Uterus (tissue), 3 donors: ENCODE measurements at regions not wholly inside any gene's neighbourhood (a gene's known extent, or its start where the extent isn't known, plus 50 kb on each side); places are given as distances from the start of the nearest gene placed in this dataset.
A peak's percentile ranks its signal among the peaks of the same experiment; 100 is the strongest.

Experiments
- DNase-seq, 2 donors: peaks; one replicate each; pipeline ENCODE4 v3.0.0-alpha.2; 2019 to 2020
- H3K27ac ChIP-seq, 2 donors: fragments of 200-600 bp; sonication (generic); 1 replicate in 1 of 2; 2 replicates in 1 of 2; pipeline ENCODE4 v1.5.1; 2016 to 2018
- H3K27me3 ChIP-seq, 2 donors: fragments of 200-600 bp; sonication (generic); one replicate each; pipeline ENCODE4 v1.5.1; 2018 to 2019; ENCODE audit warnings: control low read depth in 1 of 2
- H3K36me3 ChIP-seq, 2 donors: fragments of 200-600 bp; sonication (generic); one replicate each; pipeline ENCODE4 v1.5.1; 2019; ENCODE audit warnings: control low read depth in 1 of 2
- H3K4me1 ChIP-seq, 2 donors: fragments of 200-600 bp; sonication (generic); one replicate each; pipeline ENCODE4 v1.5.1; 2018 to 2019; ENCODE audit warnings: control low read depth in 1 of 2
- H3K4me3 ChIP-seq, 2 donors: fragments of 200-600 bp; sonication (generic); 1 replicate in 1 of 2; 2 replicates in 1 of 2; pipeline ENCODE4 v1.5.1; 2018 to 2019; ENCODE audit warnings: mild to moderate bottlenecking in 1 of 2
- H3K9me3 ChIP-seq, 2 donors: fragments of 200-600 bp; sonication (generic); one replicate each; pipeline ENCODE4 v1.5.1; 2019; ENCODE audit warnings: control low read depth in 1 of 2
- POLR2A ChIP-seq, 2 donors: fragments of 450-650 bp; IDR thresholded peaks; one replicate each; pipeline ENCODE4 v1.6.1; 2016; ENCODE audit warnings: antibody characterized with exemption in 2 of 2, mild to moderate bottlenecking in 1 of 2, moderate library complexity in 1 of 2
- intact Hi-C: fragments of 100-400 bp; cut with DNase I; formaldehyde crosslinking; loops from one replicate; pipeline ENCODE4 v1.15.1; 2023; ENCODE audit warnings: low total_unique reads
- TF ChIP-seq, protein P1 (sequence below), 4 experiments: fragments of 200-600 bp in 2 of 4; fragments of 450-650 bp in 2 of 4; sonication (generic) in 2 of 4; IDR thresholded peaks; one replicate each; pipeline ENCODE4 v1.5.1; 2016 to 2019; ENCODE audit warnings: antibody characterized with exemption in 4 of 4, mild to moderate bottlenecking in 2 of 4, moderate library complexity in 1 of 4
- donor health status: DM: yes; HTN: yes; CAD: no.

DNA sequence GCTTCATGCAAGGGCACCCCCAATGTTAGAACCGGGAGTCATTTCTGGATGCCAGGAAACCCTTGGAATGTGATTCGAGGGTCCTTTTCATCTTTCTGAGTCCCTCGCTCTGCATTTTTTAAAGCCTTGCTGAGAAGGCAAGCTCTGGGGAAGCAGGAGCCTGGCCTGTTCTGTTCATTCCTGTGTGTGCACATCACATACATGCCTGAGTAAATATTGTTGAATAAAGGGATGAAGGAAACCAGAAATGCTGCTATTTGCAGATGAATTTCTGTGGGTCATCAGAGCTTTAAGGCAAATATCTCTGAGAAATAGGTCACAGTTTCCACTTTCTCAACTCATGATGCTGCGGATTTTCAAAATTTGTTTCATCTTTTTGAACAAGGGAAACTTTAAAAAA, 170.1 kb downstream of the PAH start:
- Histone ChIP-seq H3K9me3 (no peaks in the 10 kb centered on the region), H3K36me3 (no peaks in the 10 kb centered on the region), H3K27ac (peak overlapping the region; percentile 31 to 63), H3K4me1 (peaks cover 0 to 6% of the 10 kb centered on the region in 2 donors), H3K4me3 (no peak overlapping the region), H3K27me3 (no peaks in the 10 kb centered on the region)
- no peak for DNase-seq
- intact Hi-C loops, result no loop called here
- no peak for TF ChIP-seq POLR2A (IDR thresholded peaks at IDR 0.05)
- TF ChIP-seq, protein P1, sequence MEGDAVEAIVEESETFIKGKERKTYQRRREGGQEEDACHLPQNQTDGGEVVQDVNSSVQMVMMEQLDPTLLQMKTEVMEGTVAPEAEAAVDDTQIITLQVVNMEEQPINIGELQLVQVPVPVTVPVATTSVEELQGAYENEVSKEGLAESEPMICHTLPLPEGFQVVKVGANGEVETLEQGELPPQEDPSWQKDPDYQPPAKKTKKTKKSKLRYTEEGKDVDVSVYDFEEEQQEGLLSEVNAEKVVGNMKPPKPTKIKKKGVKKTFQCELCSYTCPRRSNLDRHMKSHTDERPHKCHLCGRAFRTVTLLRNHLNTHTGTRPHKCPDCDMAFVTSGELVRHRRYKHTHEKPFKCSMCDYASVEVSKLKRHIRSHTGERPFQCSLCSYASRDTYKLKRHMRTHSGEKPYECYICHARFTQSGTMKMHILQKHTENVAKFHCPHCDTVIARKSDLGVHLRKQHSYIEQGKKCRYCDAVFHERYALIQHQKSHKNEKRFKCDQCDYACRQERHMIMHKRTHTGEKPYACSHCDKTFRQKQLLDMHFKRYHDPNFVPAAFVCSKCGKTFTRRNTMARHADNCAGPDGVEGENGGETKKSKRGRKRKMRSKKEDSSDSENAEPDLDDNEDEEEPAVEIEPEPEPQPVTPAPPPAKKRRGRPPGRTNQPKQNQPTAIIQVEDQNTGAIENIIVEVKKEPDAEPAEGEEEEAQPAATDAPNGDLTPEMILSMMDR (IDR thresholded peaks at IDR 0.05), result no peak

DNA sequence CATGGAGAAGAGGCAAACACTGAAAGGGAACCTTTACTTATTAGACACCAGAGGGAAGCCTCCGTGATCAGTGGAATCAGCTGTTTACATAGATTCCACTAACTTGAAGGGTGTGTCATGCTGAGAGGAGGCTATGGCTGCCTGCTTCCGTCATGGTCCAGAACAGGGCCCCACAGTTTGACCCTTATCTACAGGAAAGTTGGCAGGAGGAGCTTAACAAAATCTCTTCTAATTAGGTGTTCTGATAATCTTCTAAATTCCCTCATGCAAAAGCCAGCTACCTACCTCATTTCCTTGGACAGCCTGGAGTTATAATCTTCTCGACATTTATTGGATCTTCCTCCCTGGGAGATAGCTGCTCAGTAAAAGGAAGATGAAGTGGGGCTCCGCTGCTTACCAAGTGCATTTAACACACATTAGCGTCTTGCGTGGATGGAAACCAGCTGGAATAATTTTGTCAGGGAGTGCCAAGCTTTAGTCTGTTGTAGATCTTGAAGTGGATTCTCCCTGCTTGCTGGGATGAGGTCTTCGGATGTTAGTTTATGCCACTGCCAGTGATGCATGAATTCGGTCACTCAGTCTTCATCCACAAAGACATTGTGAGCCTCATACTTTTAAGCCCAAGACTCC, 171.0 kb downstream of the PAH start:
- Histone ChIP-seq H3K36me3 (no peaks in the 10 kb centered on the region), H3K9me3 (no peaks in the 10 kb centered on the region), H3K4me3 (no peak overlapping the region), H3K4me1 (peaks cover 0 to 6% of the 10 kb centered on the region in 2 donors), H3K27ac (peak overlapping the region; percentile 31 to 63), H3K27me3 (no peaks in the 10 kb centered on the region)
- no peak for TF ChIP-seq POLR2A (IDR thresholded peaks at IDR 0.05)
- TF ChIP-seq, protein P1 (IDR thresholded peaks at IDR 0.05), result no peak
- DNase-seq, result peak in 1 of 2 donors; percentile 54
- intact Hi-C loops, result no loop called here

DNA sequence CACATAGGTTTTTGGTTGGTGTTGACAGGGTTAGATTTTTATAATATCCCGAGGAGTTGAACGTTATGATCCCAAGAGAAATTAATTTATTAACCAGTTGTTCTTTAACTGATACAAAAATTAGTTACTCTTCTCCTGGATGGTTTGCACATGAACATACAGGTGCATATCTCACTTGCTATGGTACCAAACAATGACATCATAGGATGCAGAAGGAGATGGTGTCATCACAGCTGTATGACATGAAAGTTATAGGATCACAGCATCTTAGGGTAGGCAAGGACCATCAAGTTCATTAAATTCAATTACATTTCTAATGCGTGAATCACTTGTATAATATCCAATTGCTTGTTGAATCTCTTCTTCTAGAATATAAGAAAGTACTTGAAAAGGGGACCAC, 175.8 kb downstream of the PAH start:
- DNase-seq, result no peak
- H3K36me3 ChIP-seq, result no peaks in the 10 kb centered on the region
- H3K4me1 ChIP-seq, result peaks cover 0 to 2% of the 10 kb centered on the region in 2 donors
- TF ChIP-seq, protein P1 (IDR thresholded peaks at IDR 0.05), result no peak
- no peak for TF ChIP-seq POLR2A (IDR thresholded peaks at IDR 0.05)
- no peaks in the 10 kb centered on the region for H3K27me3 ChIP-seq
- intact Hi-C loops, result no loop called here
- H3K4me3 ChIP-seq, result no peak overlapping the region
- peak overlapping the region in 1 of 2 donors; percentile 17 for H3K27ac ChIP-seq
- no peaks in the 10 kb centered on the region for H3K9me3 ChIP-seq

DNA sequence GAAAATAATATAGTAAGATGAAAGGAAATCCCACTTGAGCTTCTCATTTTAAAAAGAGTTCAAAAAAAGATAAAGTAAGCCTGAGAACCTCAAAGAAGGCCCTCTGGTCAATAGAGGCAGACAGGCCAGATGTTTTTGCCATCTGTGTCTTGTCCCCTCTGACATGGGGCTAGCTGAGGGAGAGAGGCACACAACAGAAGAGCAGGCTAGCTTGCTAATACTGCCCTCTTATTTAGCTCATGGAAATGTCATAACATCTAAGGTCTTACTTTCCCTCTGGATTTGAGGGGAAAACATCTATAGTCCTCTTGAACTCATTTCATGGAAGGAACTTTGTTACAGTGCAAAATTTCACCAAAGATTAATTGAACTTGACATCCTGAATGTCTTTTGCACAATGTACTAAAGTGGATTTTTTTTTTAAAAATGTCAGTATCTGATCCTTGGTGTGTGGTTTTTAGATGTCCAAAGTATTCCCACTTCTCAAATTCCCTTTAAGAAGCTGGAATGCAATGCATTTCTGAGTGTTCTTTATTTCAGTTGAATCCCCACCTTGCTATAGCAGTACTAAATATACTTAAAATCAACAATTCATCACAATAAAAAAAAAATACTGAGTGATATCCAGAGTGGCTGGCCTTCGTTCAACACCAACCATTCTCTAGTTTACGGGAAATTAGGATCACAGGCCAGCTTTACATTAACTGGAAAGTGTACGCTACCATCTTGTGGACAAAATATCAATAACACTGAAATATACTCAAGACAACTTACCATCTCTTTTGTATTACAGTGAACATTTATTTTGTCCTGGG, 176.7 kb downstream of the PAH start:
- H3K4me3 ChIP-seq, result no peak overlapping the region
- no peaks in the 10 kb centered on the region for H3K4me1 ChIP-seq
- DNase-seq, result no peak
- no peak for TF ChIP-seq POLR2A (IDR thresholded peaks at IDR 0.05)
- TF ChIP-seq, protein P1 (IDR thresholded peaks at IDR 0.05), result peak; percentile 12 to 50 (median 18)
- H3K36me3 ChIP-seq, result no peaks in the 10 kb centered on the region
- intact Hi-C loops, result no loop called here
- H3K9me3 ChIP-seq, result no peaks in the 10 kb centered on the region
- peak overlapping the region; percentile 28 to 34 for H3K27ac ChIP-seq
- H3K27me3 ChIP-seq, result no peaks in the 10 kb centered on the region

DNA sequence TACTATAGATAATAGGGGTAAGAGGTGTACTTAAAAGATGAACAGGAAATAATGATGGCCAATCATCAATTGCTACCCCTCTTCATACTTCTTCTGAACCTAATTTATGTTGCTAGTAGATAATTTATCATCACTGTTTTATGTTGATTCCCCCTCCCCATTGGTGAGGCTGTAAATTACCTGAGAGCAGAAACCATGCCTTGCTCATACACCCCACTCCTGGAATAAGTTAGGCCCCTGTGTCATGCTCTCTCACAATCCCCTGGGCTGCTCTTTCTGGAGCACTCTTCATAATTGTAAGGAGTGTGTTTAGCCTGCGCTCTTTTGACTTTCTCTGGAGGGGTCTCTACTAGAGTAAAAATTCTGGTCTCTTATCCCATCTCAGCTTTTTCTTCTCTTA, 180.7 kb downstream of the PAH start:
- no peaks in the 10 kb centered on the region for H3K27me3 ChIP-seq
- no peak for DNase-seq
- no peak overlapping the region for H3K4me3 ChIP-seq
- no peaks in the 10 kb centered on the region for H3K9me3 ChIP-seq
- no peaks in the 10 kb centered on the region for H3K36me3 ChIP-seq
- no peak overlapping the region for H3K27ac ChIP-seq
- H3K4me1 ChIP-seq, result peaks cover 0 to 4% of the 10 kb centered on the region in 2 donors
- TF ChIP-seq, protein P1 (IDR thresholded peaks at IDR 0.05), result no peak
- no peak for TF ChIP-seq POLR2A (IDR thresholded peaks at IDR 0.05)
- intact Hi-C loops, result no loop called here
